ENCODE measurements at regions not wholly inside any gene's neighbourhood (a gene's known extent, or its start where the extent isn't known, plus 50 kb on each side); places are given as distances from the start of the nearest gene placed in this dataset.

GRCh38 chr10:121243609-121244241 is 354.5 kb downstream of the FGFR2 start:
- in situ Hi-C loops (cut with MboI; ENCODE audit: low pct_unique_long_range_greater_than_20kb, low sequenced_read_pairs, unreplicated experiment) = no loop called here
- DNase-seq (ENCODE audit: low spot score) = no peak
- TF ChIP-seq, protein P1, sequence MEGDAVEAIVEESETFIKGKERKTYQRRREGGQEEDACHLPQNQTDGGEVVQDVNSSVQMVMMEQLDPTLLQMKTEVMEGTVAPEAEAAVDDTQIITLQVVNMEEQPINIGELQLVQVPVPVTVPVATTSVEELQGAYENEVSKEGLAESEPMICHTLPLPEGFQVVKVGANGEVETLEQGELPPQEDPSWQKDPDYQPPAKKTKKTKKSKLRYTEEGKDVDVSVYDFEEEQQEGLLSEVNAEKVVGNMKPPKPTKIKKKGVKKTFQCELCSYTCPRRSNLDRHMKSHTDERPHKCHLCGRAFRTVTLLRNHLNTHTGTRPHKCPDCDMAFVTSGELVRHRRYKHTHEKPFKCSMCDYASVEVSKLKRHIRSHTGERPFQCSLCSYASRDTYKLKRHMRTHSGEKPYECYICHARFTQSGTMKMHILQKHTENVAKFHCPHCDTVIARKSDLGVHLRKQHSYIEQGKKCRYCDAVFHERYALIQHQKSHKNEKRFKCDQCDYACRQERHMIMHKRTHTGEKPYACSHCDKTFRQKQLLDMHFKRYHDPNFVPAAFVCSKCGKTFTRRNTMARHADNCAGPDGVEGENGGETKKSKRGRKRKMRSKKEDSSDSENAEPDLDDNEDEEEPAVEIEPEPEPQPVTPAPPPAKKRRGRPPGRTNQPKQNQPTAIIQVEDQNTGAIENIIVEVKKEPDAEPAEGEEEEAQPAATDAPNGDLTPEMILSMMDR (IDR thresholded peaks at IDR 0.05; ENCODE audit: extremely low read depth, insufficient read depth, missing control alignments) = no peak

DNA sequence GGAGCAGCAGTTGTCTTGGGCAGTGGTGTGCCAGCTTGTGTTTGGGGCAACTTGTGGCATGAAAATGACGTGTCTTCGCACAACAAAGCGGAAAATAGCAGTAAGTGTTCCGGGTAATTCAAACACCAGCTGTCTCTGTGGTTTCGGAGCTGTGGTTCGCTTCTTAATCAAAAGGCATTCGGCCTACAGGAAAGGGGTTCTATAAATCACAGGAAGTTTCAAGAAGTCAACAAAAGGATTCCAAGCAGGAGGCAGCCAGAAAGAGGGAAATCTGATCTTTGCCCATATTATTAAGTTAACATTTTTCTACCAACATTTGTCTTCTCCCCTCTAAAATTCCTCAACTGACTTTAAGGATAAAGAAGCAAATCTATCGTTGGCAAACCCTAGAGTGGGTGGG is 353.4 kb downstream of the FGFR2 start:
- TF ChIP-seq, protein P1 (IDR thresholded peaks at IDR 0.05; ENCODE audit: extremely low read depth, insufficient read depth, missing control alignments) = no peak
- DNase-seq (ENCODE audit: low spot score) = no peak
- in situ Hi-C loops (cut with MboI; ENCODE audit: low pct_unique_long_range_greater_than_20kb, low sequenced_read_pairs, unreplicated experiment) = no loop called here

DNA sequence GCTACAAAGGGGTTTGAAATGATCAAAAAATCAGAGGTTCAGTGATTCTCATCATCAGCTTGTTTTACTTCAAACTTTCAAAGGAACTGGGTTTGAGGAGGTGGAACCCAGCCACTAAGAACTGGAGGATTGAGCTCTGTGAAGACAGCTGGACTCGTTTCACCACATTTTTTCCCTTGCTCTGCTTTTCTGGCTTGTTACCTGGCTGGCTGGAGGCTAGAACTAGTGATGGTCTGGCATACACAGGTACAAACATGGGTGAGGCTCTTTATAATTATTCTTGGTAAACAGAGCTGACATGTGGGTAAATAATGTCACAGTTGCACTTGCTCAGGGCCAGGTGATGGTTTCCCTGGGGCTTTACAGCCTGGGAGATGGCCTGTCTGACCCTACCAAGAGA is 352.5 kb downstream of the FGFR2 start:
- no peak for DNase-seq (ENCODE audit: low spot score)
- TF ChIP-seq, protein P1 (IDR thresholded peaks at IDR 0.05; ENCODE audit: extremely low read depth, insufficient read depth, missing control alignments) = no peak
- in situ Hi-C loops (cut with MboI; ENCODE audit: low pct_unique_long_range_greater_than_20kb, low sequenced_read_pairs, unreplicated experiment) = no loop called here

DNA sequence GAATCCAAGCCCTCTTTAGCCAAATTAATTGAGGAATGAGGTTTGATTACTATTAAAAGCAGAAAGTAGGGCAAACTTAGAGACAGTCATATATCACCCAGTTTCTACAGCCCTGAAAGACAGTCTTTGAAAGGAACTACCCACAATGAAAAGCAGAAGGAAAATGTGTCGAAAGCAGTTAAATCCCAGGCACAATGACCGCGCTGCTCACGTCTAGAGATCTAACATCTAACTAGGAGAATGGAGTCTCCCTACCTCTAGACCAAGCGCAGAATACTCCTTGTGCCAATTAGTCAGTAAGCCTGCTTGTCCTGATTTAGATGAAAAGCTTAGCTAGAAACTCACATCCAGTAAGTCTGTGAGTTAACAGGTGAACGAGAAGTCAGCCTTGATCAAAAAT is 350.0 kb downstream of the FGFR2 start:
- in situ Hi-C loops (cut with MboI; ENCODE audit: low pct_unique_long_range_greater_than_20kb, low sequenced_read_pairs, unreplicated experiment) = no loop called here
- TF ChIP-seq, protein P1 (IDR thresholded peaks at IDR 0.05; ENCODE audit: extremely low read depth, insufficient read depth, missing control alignments) = no peak
- DNase-seq (ENCODE audit: low spot score) = no peak

- TF ChIP-seq, protein P1 (IDR thresholded peaks at IDR 0.05; ENCODE audit: extremely low read depth, insufficient read depth, missing control alignments) = no peak
- no peak for DNase-seq (ENCODE audit: low spot score)
- in situ Hi-C loops (cut with MboI; ENCODE audit: low pct_unique_long_range_greater_than_20kb, low sequenced_read_pairs, unreplicated experiment) = no loop called here
Measured at GRCh38 chr10:121250995-121251764, 347.1 kb downstream of the FGFR2 start.

- TF ChIP-seq, protein P1 (IDR thresholded peaks at IDR 0.05; ENCODE audit: extremely low read depth, insufficient read depth, missing control alignments) = no peak
- in situ Hi-C loops (cut with MboI; ENCODE audit: low pct_unique_long_range_greater_than_20kb, low sequenced_read_pairs, unreplicated experiment) = no loop called here
- DNase-seq (ENCODE audit: low spot score) = no peak
Measured at GRCh38 chr10:121252756-121253155, 345.5 kb downstream of the FGFR2 start.
